OCI-LY7 (cell line): ENCODE measurements at regions not wholly inside any gene's neighbourhood (a gene's known extent, or its start where the extent isn't known, plus 50 kb on each side); places are given as distances from the start of the nearest gene placed in this dataset.
"Not testable (repeated sequence)": the region's sequence is repeated elsewhere in the genome, so short reads cannot be mapped to it uniquely, and the experiment has no call there.

Experiments used
- BruUV-seq: library from RNA; stranded (reverse); fragments of 400-500 nt; replicated peaks from 2 replicates; lab custom pipeline; 2021; lab: Mats Ljungman, UMichigan
- CTCF ChIA-PET: fragments of 300-600 bp; sonication (Branson Sonifier 250); formaldehyde crosslinking; loops from one replicate; lab custom pipeline; 2022; ENCODE audit warnings: antibody characterized with exemption; ENCODE audit not compliant: unreplicated experiment; lab: Charles Lee
- POLR2A ChIA-PET: fragments of 300-600 bp; sonication (Branson Sonifier 250); formaldehyde crosslinking; loops from one replicate; lab custom pipeline; 2022; ENCODE audit warnings: antibody characterized with exemption; lab: Charles Lee
- DNase-seq: peaks from one replicate; pipeline ENCODE4 v3.0.0-alpha.2; 2015; ENCODE audit warnings: low spot score
- H2AFZ ChIP-seq: fragments of 200-600 bp; sonication (generic), shearing (Covaris generic); 2 replicates; pipeline ENCODE4 v1.6.1; 2014; ENCODE audit warnings: mild to moderate bottlenecking, antibody characterized with exemption, low read length, moderate library complexity
- H3K27ac ChIP-seq: fragments of 200-600 bp; sonication (generic); 2 replicates; pipeline ENCODE4 v1.5.1; 2014; ENCODE audit warnings: mixed run types, low read depth, mild to moderate bottlenecking, moderate library complexity, low read length, inconsistent platforms; ENCODE audit not compliant: poor library complexity, severe bottlenecking
- H3K36me3 ChIP-seq: fragments of 200-600 bp; sonication (generic); 2 replicates; pipeline ENCODE4 v1.6.1; 2014; ENCODE audit warnings: mild to moderate bottlenecking, antibody characterized with exemption, low read length, moderate library complexity, mixed read lengths; ENCODE audit not compliant: insufficient read depth
- H3K4me1 ChIP-seq: fragments of 200-600 bp; sonication (generic); 2 replicates; pipeline ENCODE4 v1.5.1; 2014; ENCODE audit warnings: mild to moderate bottlenecking, low read length; ENCODE audit not compliant: insufficient read depth, poor library complexity, severe bottlenecking
- H3K4me2 ChIP-seq: fragments of 200-600 bp; sonication (generic); 2 replicates; pipeline ENCODE4 v1.6.1; 2014; ENCODE audit warnings: mild to moderate bottlenecking, low read length
- H3K4me3 ChIP-seq: fragments of 200-600 bp; sonication (generic); 2 replicates; pipeline ENCODE4 v1.5.1; 2014; ENCODE audit warnings: mild to moderate bottlenecking, low read depth, low read length; ENCODE audit not compliant: poor library complexity, severe bottlenecking
- H3K79me2 ChIP-seq: fragments of 200-600 bp; sonication (generic); 2 replicates; pipeline ENCODE4 v1.6.1; 2016; ENCODE audit warnings: low read depth, mild to moderate bottlenecking, low read length, moderate library complexity, mixed read lengths; ENCODE audit not compliant: insufficient read depth
- H3K9me2 ChIP-seq: fragments of 200-600 bp; sonication (generic); 2 replicates; pipeline ENCODE4 v1.6.1; 2016; ENCODE audit warnings: mild to moderate bottlenecking, low read length, mixed read lengths; ENCODE audit not compliant: insufficient read depth
- H3K9me3 ChIP-seq: fragments of 200-600 bp; sonication (generic); 2 replicates; pipeline ENCODE4 v1.6.1; 2014; ENCODE audit warnings: mild to moderate bottlenecking, mixed run types, low read length, mixed read lengths
- H4K20me1 ChIP-seq: fragments of 200-600 bp; sonication (generic); 2 replicates; pipeline ENCODE4 v1.6.1; 2014; ENCODE audit warnings: mild to moderate bottlenecking, antibody characterized with exemption, low read length, moderate library complexity, mixed read lengths; ENCODE audit not compliant: insufficient read depth
- CTCF ChIP-seq: fragments of 200-600 bp; sonication (generic); conservative IDR thresholded peaks from 2 replicates; pipeline ENCODE4 v1.5.1; 2014; ENCODE audit warnings: mild to moderate bottlenecking, antibody characterized with exemption, low read length, moderate library complexity, mixed read lengths
- EZH2phosphoT487 ChIP-seq: fragments of 200-600 bp; sonication (generic); IDR thresholded peaks from 2 replicates; pipeline ENCODE4 v1.6.1; 2018; ENCODE audit warnings: low read depth, borderline replicate concordance, mild to moderate bottlenecking, mixed run types, antibody characterized with exemption, low read length, moderate library complexity, mixed read lengths
- intact Hi-C: fragments of 100-400 bp; cut with micrococcal nuclease; formaldehyde crosslinking; loops from one replicate; pipeline ENCODE4 v1.10.0; 2022; ENCODE audit not compliant: unreplicated experiment

GRCh38 chr6:144675231-144675861 lies 390.2 kb downstream of the UTRN start:
- CTCF ChIA-PET, result no interaction called here
- Histone ChIP-seq H3K4me2 (no peak overlapping the region), H3K4me3 (no peak overlapping the region), H3K9me3 (no peaks in the 10 kb centered on the region), H3K4me1 (no peaks in the 10 kb centered on the region), H4K20me1 (no peaks in the 10 kb centered on the region), H3K9me2 (no peaks in the 10 kb centered on the region), H2AFZ (no peak overlapping the region), H3K79me2 (no peaks in the 10 kb centered on the region), H3K27ac (no peak overlapping the region), H3K36me3 (no peaks in the 10 kb centered on the region)
- no TSS peak for BruUV-seq
- POLR2A ChIA-PET, result no interaction called here
- DNase-seq, result no peak
- no peak for TF ChIP-seq CTCF
- TF ChIP-seq EZH2phosphoT487, result no peak
- intact Hi-C loops, result no loop called here

- CTCF ChIA-PET, H3K4me2 ChIP-seq, H3K9me2 ChIP-seq, H3K4me1 ChIP-seq, H4K20me1 ChIP-seq, BruUV-seq, H3K9me3 ChIP-seq, H3K27ac ChIP-seq, H3K4me3 ChIP-seq, H3K36me3 ChIP-seq, H2AFZ ChIP-seq, POLR2A ChIA-PET, DNase-seq, H3K79me2 ChIP-seq, intact Hi-C loops: not testable (repeated sequence)
Measured at GRCh38 chr6:144676310-144676709, 391.2 kb downstream of the UTRN start.

- H3K79me2 ChIP-seq, DNase-seq, H3K36me3 ChIP-seq, H4K20me1 ChIP-seq, H3K9me2 ChIP-seq, H2AFZ ChIP-seq, H3K9me3 ChIP-seq, BruUV-seq, H3K4me3 ChIP-seq, H3K4me2 ChIP-seq, H3K27ac ChIP-seq, H3K4me1 ChIP-seq, CTCF ChIA-PET, intact Hi-C loops: not testable (repeated sequence)
- POLR2A ChIA-PET, result interaction anchor here (0.7 kb wide), 1 partner anchor 54 kb away, joined by 3 read pairs; no protein-coding TSS in a partner anchor
Measured at GRCh38 chr6:144677263-144677662, 392.1 kb downstream of the UTRN start.

GRCh38 chr6:144678844-144679243 lies 393.7 kb downstream of the UTRN start:
- DNase-seq, result no peak
- Histone ChIP-seq H3K4me3 (no peak overlapping the region), H3K9me2 (no peaks in the 10 kb centered on the region), H3K9me3 (no peaks in the 10 kb centered on the region), H3K79me2 (no peaks in the 10 kb centered on the region), H3K36me3 (no peaks in the 10 kb centered on the region), H3K27ac (no peak overlapping the region), H2AFZ (no peak overlapping the region), H4K20me1 (no peaks in the 10 kb centered on the region), H3K4me2 (no peak overlapping the region), H3K4me1 (no peaks in the 10 kb centered on the region)
- intact Hi-C loops, result no loop called here
- POLR2A ChIA-PET, result no interaction called here
- no TSS peak for BruUV-seq
- CTCF ChIA-PET, result no interaction called here
- TF ChIP-seq CTCF (no peak), EZH2phosphoT487 (no peak)
